ENCODE measurements at regions not wholly inside any gene's neighbourhood (a gene's known extent, or its start where the extent isn't known, plus 50 kb on each side); places are given as distances from the start of the nearest gene placed in this dataset.

DNA sequence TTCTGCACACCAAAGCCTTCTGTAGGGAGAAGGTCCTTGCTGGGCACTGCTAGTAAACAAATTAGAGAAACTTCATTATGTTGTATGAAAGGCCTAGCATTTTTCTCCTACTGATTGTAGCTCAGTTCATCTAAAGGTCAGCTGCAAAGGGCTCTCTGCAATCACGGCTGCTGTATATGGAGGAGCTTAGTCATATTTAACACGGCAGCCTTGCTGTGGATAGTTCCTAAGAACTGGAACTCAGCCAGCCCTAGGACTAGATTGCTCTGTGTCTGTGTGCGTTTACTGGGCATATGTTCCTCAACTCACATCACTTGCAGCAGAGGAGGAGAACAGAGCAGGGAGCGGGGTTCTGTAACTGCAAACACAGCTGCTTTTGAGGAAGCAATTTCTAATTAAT is 1103.9 kb upstream of the KLHL29 start:
- Histone ChIP-seq H3K27me3 (ENCODE audit: control insufficient read depth, insufficient read depth, low read length) (no peaks in the 10 kb centered on the region), H3K9ac (ENCODE audit: low read length) (no peak overlapping the region), H3K27ac (ENCODE audit: low read depth, low read length) (no peak overlapping the region), H3K4me1 (ENCODE audit: control insufficient read depth, insufficient read depth, low read length) (peaks cover 2% of the 10 kb centered on the region), H3K4me3 (ENCODE audit: low read length) (no peak overlapping the region), H3K36me3 (ENCODE audit: control insufficient read depth, insufficient read depth, low read length) (no peaks in the 10 kb centered on the region)

DNA sequence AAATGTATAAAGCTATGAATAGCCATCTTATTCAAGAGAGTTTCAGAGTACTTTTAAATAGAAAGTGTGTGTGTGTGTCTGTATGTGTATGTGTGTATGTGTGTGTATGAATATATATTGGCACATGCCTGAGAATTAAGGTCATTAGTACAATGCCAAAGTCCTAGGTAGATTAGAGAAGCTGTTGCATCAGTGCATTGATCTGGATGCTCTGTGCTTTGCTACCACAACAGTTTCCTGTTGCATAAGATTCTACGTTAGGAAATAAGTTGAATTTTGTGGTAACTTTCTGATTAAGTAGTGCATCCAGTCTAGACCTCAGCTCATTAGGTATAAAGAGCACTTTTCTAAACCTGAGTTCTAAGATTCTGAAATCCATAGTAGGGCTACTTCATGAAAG is 1102.8 kb upstream of the KLHL29 start:
- Histone ChIP-seq H3K4me1 (ENCODE audit: control insufficient read depth, insufficient read depth, low read length) (peaks cover 2% of the 10 kb centered on the region), H3K9ac (ENCODE audit: low read length) (no peak overlapping the region), H3K4me3 (ENCODE audit: low read length) (no peak overlapping the region), H3K27ac (ENCODE audit: low read depth, low read length) (no peak overlapping the region), H3K27me3 (ENCODE audit: control insufficient read depth, insufficient read depth, low read length) (no peaks in the 10 kb centered on the region), H3K36me3 (ENCODE audit: control insufficient read depth, insufficient read depth, low read length) (no peaks in the 10 kb centered on the region)

DNA sequence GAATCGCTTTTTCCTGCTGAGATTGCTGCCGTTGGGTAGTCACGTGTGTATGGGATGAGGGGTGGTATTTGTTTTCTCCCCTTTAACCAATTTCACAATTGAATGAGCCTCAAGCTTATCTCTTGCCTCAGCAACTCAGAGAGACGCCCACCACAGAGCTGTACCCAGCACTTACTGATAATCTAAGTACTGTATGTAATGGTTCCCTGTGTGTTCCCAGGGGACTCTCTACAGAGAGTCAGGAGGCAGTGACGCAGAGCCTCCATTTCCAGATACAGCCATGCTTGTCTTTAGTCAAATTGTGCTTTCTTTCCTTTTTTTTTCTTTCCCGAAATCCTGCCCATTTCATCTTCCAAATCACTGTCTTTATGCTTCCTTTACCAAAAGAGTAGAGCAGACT is 1102.1 kb upstream of the KLHL29 start:
- H3K36me3 ChIP-seq (ENCODE audit: control insufficient read depth, insufficient read depth, low read length): no peaks in the 10 kb centered on the region
- H3K9ac ChIP-seq (ENCODE audit: low read length): no peak overlapping the region
- no peaks in the 10 kb centered on the region for H3K27me3 ChIP-seq (ENCODE audit: control insufficient read depth, insufficient read depth, low read length)
- H3K4me1 ChIP-seq (ENCODE audit: control insufficient read depth, insufficient read depth, low read length): peaks cover 2% of the 10 kb centered on the region
- H3K4me3 ChIP-seq (ENCODE audit: low read length): no peak overlapping the region
- peak overlapping the region; percentile 49 for H3K27ac ChIP-seq (ENCODE audit: low read depth, low read length)

DNA sequence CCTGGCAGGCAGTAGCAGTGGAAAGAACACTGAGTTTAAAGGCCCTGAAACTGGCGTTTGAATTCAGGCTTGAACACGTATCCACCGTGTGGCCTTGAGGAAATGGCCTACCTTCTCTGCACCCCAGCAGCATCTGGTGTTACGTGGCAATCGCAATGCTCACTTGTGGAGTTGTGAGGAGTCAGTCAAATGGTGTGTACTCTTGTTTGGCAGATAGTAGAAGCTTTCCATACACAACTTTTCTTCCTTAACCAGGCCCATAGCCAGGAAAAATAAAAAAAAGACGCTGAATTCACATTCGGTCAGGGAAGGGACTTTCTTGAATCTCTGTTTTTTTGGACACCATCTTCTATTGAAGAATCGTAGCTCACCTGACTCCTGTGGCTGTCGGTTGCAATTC is 1101.5 kb upstream of the KLHL29 start:
- Histone ChIP-seq H3K27ac (ENCODE audit: low read depth, low read length) (no peak overlapping the region), H3K36me3 (ENCODE audit: control insufficient read depth, insufficient read depth, low read length) (no peaks in the 10 kb centered on the region), H3K27me3 (ENCODE audit: control insufficient read depth, insufficient read depth, low read length) (no peaks in the 10 kb centered on the region), H3K9ac (ENCODE audit: low read length) (no peak overlapping the region), H3K4me3 (ENCODE audit: low read length) (no peak overlapping the region), H3K4me1 (ENCODE audit: control insufficient read depth, insufficient read depth, low read length) (peaks cover 2% of the 10 kb centered on the region)

DNA sequence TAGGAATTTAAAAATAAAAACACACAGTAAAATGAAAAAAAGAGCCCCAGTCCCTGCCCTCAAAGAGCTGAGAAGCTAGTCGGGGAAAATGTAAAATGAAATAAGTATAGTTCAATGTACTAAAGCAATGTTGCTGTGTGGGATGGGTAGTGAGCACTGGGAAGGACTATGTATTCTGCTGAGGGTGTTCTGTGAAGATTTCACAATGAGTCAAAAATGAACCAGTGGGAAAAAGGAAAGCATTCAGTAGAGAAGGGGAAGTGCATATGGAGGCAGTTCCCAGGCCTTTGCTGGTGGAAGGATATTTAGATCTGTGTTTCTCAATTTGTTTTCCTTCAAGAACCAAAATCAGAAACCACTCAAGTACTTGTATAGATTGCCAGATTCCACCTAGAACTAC is 1094.7 kb upstream of the KLHL29 start:
- Histone ChIP-seq H3K9ac (ENCODE audit: low read length) (no peak overlapping the region), H3K36me3 (ENCODE audit: control insufficient read depth, insufficient read depth, low read length) (no peaks in the 10 kb centered on the region), H3K4me3 (ENCODE audit: low read length) (no peak overlapping the region), H3K27ac (ENCODE audit: low read depth, low read length) (no peak overlapping the region), H3K27me3 (ENCODE audit: control insufficient read depth, insufficient read depth, low read length) (no peaks in the 10 kb centered on the region), H3K4me1 (ENCODE audit: control insufficient read depth, insufficient read depth, low read length) (no peaks in the 10 kb centered on the region)

DNA sequence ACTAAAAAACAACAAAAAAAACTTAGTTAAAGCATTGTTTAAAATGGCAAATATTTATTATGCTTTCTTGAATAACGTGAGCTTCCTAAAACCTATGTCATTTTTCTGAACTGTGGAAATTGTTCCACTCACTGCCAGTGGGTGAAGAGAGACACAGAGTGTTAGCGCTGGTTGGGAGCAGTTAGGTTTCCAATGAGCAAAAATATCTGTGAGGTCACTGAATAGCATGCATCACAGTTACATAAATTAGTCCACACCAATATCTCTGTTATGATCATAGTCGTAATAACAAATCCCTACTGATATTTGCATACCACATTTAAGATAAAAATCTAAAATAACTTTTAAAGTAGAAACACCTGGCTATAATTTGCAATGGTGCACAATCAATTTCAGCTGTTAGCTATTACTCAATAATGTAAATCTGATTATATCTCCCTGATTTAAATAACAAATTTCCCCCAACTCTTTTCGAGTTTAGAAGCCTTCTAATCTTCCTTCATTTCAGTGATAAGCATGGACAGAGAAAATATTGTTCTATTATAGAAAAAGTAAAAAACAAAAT is 1094.0 kb upstream of the KLHL29 start:
- no peak overlapping the region for H3K27ac ChIP-seq (ENCODE audit: low read depth, low read length)

DNA sequence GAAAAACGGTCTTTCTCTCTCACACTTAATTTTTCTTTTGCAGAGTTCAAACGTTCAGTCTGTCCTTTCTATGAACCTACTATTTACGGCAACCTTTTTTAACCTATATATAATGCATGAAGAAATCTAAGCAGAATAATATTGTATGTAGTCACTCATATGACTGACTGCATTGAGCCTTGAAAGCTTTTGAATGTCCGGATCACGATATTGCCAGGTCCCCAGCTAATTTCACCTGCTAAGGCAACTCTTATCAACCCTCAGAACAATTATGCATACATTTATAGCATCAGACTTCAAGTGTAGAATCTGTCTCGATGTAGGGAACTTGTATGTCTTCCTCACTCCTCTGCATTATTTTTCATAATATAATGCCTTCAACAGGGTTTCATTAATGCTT is 1083.8 kb upstream of the KLHL29 start:
- no peaks in the 10 kb centered on the region for H3K27me3 ChIP-seq (ENCODE audit: control insufficient read depth, insufficient read depth, low read length)

More for the DNA sequence above, 1094.0 kb upstream of the KLHL29 start:
- no peaks in the 10 kb centered on the region for H3K4me1 ChIP-seq (ENCODE audit: control insufficient read depth, insufficient read depth, low read length)
- no peaks in the 10 kb centered on the region for H3K27me3 ChIP-seq (ENCODE audit: control insufficient read depth, insufficient read depth, low read length)
- no peak overlapping the region for H3K9ac ChIP-seq (ENCODE audit: low read length)
- H3K4me3 ChIP-seq (ENCODE audit: low read length): no peak overlapping the region
- H3K36me3 ChIP-seq (ENCODE audit: control insufficient read depth, insufficient read depth, low read length): no peaks in the 10 kb centered on the region

DNA sequence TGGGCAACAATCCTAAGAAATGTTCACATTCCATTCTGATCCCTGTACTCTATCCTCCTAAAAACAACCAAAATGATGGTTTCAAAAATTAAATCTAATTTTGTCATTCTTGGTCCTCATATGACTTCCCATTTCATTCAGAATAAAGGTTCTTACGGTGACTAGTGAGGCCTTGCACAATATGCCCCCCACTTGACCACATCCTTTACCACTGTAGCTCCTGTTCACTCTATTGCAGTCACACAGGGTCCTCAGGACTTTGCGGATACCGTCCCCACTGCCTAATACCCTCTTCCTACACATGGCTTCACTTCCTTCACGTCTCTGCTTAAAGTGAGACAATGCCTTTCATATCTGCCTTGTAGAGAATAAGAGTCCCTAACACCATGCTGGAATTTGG is 1058.7 kb upstream of the KLHL29 start:
- Histone ChIP-seq H3K4me1 (ENCODE audit: control insufficient read depth, insufficient read depth, low read length) (no peaks in the 10 kb centered on the region), H3K36me3 (ENCODE audit: control insufficient read depth, insufficient read depth, low read length) (no peaks in the 10 kb centered on the region), H3K27me3 (ENCODE audit: control insufficient read depth, insufficient read depth, low read length) (no peaks in the 10 kb centered on the region), H3K27ac (ENCODE audit: low read depth, low read length) (no peak overlapping the region), H3K4me3 (ENCODE audit: low read length) (no peak overlapping the region), H3K9ac (ENCODE audit: low read length) (no peak overlapping the region)

More for the DNA sequence above, 1083.8 kb upstream of the KLHL29 start:
- no peaks in the 10 kb centered on the region for H3K4me1 ChIP-seq (ENCODE audit: control insufficient read depth, insufficient read depth, low read length)
- no peaks in the 10 kb centered on the region for H3K36me3 ChIP-seq (ENCODE audit: control insufficient read depth, insufficient read depth, low read length)
- H3K27ac ChIP-seq (ENCODE audit: low read depth, low read length): no peak overlapping the region
- H3K9ac ChIP-seq (ENCODE audit: low read length): no peak overlapping the region
- H3K4me3 ChIP-seq (ENCODE audit: low read length): no peak overlapping the region

DNA sequence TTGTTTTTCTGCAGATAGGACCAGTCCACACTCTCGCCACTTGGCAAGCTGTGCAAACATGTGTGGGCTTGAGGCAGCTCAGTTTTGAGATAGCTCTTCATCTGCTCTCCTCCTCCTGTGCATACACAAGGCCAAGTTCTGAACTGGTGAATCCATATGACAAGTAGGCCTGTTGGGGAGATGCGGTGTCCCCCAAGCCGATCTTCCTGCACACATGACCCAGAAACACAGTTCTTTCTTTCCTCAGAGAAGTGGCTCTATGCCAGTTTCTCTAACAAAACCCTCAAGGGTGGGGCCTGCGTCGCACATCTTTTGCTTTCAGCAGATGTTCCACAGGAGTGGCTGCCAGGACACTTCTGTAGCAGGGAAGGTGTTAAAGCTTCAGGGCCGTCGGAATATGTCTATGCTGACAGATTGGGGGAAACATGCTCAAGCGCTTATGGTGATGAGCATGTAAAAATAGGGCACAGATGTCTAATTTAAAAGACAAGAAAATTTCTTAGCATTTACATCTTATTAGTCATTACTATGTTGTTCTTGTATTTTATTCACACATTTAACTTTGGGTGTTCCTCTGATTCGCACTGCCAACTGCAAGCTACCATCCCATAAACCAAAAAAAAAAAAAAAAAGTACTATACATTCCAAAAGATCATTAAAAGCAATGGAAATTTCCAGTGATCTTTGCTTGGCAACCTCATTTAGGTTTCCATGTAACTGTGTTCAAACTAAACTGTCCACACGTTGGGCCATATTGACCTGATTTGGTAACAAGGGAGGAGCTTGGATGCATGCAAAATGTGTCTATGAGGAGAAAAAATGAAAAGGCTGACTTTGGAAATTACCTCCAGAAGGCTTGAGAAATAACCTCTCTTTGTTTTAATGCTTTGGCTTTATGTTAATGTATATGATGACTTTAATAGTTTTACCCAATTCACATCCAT is 1055.5 kb upstream of the KLHL29 start:
- Histone ChIP-seq H3K9ac (ENCODE audit: low read length) (no peak overlapping the region), H3K4me3 (ENCODE audit: low read length) (no peak overlapping the region), H3K27me3 (ENCODE audit: control insufficient read depth, insufficient read depth, low read length) (no peaks in the 10 kb centered on the region), H3K27ac (ENCODE audit: low read depth, low read length) (no peak overlapping the region), H3K36me3 (ENCODE audit: control insufficient read depth, insufficient read depth, low read length) (no peaks in the 10 kb centered on the region), H3K4me1 (ENCODE audit: control insufficient read depth, insufficient read depth, low read length) (no peaks in the 10 kb centered on the region)

DNA sequence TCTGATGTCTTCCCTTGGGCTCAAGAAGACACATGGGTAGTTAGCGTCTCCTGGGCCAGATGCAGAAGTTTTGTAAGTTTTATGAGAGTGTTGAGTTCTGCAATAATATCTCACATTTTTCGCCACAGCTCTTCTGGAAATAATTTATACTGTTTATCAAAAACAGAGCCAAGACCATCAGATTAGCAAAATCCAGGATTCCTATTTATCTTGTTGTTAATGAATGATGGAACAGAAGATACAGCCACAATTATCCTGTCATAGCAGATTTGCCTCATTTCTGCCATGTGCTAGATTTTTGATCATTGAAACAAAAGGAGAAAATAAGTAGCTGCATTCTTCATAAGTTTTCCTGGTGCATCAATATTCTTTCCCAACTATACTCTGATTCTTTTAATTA is 1048.6 kb upstream of the KLHL29 start:
- Histone ChIP-seq H3K4me3 (ENCODE audit: low read length) (no peak overlapping the region), H3K27me3 (ENCODE audit: control insufficient read depth, insufficient read depth, low read length) (no peaks in the 10 kb centered on the region), H3K4me1 (ENCODE audit: control insufficient read depth, insufficient read depth, low read length) (no peaks in the 10 kb centered on the region), H3K36me3 (ENCODE audit: control insufficient read depth, insufficient read depth, low read length) (no peaks in the 10 kb centered on the region), H3K27ac (ENCODE audit: low read depth, low read length) (no peak overlapping the region), H3K9ac (ENCODE audit: low read length) (no peak overlapping the region)

DNA sequence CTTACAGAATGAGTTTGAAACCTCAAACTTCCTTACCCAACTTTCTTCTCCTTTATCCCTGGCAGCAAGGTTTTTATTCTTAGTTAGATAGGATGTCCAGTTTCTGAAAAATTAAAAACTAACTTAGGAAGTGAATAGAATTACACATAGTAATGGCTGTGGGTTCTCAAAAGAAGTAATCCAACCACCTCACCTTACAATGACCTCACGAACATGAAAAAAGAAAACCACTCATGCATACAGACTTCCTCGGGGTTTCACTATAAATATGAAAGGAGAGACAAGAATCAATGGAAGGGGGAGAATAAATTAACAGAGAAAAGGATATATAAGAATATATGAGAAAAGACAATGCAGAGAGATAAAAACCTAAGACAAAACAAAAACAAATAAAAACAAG is 1044.3 kb upstream of the KLHL29 start:
- Histone ChIP-seq H3K4me3 (ENCODE audit: low read length) (no peak overlapping the region), H3K27ac (ENCODE audit: low read depth, low read length) (no peak overlapping the region), H3K36me3 (ENCODE audit: control insufficient read depth, insufficient read depth, low read length) (no peaks in the 10 kb centered on the region), H3K4me1 (ENCODE audit: control insufficient read depth, insufficient read depth, low read length) (no peaks in the 10 kb centered on the region), H3K9ac (ENCODE audit: low read length) (no peak overlapping the region), H3K27me3 (ENCODE audit: control insufficient read depth, insufficient read depth, low read length) (no peaks in the 10 kb centered on the region)

DNA sequence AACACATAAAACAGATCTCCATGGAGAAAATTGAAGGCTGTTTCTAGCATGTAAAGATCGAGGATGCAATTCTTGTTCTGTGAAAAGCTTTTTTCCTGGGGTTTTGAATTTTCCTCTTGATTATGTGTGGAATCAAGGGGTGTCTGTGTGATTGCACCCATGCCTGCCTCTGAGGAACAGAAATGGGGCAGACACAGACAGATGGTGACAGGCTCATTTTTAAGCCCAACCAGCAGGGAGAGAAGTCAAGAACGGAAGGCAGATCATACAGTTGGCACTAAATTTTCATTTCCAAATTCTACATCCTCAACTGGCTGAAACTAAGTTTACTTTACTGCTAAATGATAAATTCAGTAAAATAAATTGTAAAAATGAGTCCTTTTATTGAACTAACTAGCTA is 1037.7 kb upstream of the KLHL29 start:
- Histone ChIP-seq H3K4me3 (ENCODE audit: low read length) (no peak overlapping the region), H3K4me1 (ENCODE audit: control insufficient read depth, insufficient read depth, low read length) (no peaks in the 10 kb centered on the region), H3K9ac (ENCODE audit: low read length) (no peak overlapping the region), H3K27me3 (ENCODE audit: control insufficient read depth, insufficient read depth, low read length) (no peaks in the 10 kb centered on the region), H3K36me3 (ENCODE audit: control insufficient read depth, insufficient read depth, low read length) (no peaks in the 10 kb centered on the region), H3K27ac (ENCODE audit: low read depth, low read length) (no peak overlapping the region)

DNA sequence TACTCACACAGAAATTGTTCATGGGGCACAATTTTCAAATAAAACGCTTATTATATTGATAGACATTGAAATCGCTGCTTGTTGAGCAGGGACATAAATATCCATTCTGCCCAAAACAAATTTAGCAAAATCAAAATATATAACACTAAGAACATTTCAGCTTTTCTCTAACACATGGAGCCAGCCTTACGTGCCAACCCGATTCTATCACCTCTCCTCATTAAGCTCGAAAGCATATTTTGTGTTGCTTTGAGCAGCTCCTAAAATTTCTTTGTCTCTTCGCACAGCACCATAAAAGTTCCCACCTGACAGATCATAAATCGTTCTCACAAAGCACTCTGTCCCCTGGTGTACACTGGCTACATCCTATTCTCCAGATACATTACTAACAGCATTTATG is 1034.4 kb upstream of the KLHL29 start:
- no peaks in the 10 kb centered on the region for H3K27me3 ChIP-seq (ENCODE audit: control insufficient read depth, insufficient read depth, low read length)
- no peak overlapping the region for H3K27ac ChIP-seq (ENCODE audit: low read depth, low read length)
- no peak overlapping the region for H3K4me3 ChIP-seq (ENCODE audit: low read length)
- no peaks in the 10 kb centered on the region for H3K36me3 ChIP-seq (ENCODE audit: control insufficient read depth, insufficient read depth, low read length)
- no peak overlapping the region for H3K9ac ChIP-seq (ENCODE audit: low read length)
- no peaks in the 10 kb centered on the region for H3K4me1 ChIP-seq (ENCODE audit: control insufficient read depth, insufficient read depth, low read length)

Data from rectal smooth muscle tissue (tissue), 1 donor.